GM19025 (cell line): ENCODE measurements at regions not wholly inside any gene's neighbourhood (a gene's known extent, or its start where the extent isn't known, plus 50 kb on each side); places are given as distances from the start of the nearest gene placed in this dataset.
"Not testable (repeated sequence)": the region's sequence is repeated elsewhere in the genome, so short reads cannot be mapped to it uniquely, and the experiment has no call there.

Experiments
- ATAC-seq: cut with Tn5 transposase; IDR thresholded peaks from one replicate; pipeline ENCODE4 v1.9.1; 2021; ENCODE audit warnings: mild to moderate bottlenecking, low read depth, moderate library complexity; ENCODE audit not compliant: unreplicated experiment

- no peak for ATAC-seq
Measured at GRCh38 chr3:59246719-59247401, 197.0 kb upstream of the CFAP20DC start.

- no peak for ATAC-seq
Measured at GRCh38 chr3:59245859-59246501, 196.2 kb upstream of the CFAP20DC start.

- no peak for ATAC-seq
Measured at GRCh38 chr3:59245300-59245858, 195.6 kb upstream of the CFAP20DC start.

- ATAC-seq = no peak
Measured at GRCh38 chr3:59244343-59244742, 194.5 kb upstream of the CFAP20DC start.

GRCh38 chr3:59243476-59243875 is 193.7 kb upstream of the CFAP20DC start:
- ATAC-seq = no peak

- ATAC-seq = no peak
Measured at GRCh38 chr3:59240666-59241255, 190.9 kb upstream of the CFAP20DC start.

GRCh38 chr3:59237121-59237520 is 187.3 kb upstream of the CFAP20DC start:
- ATAC-seq = no peak

- peak; percentile 67 for ATAC-seq
Measured at GRCh38 chr3:59235634-59236012, 185.8 kb upstream of the CFAP20DC start.

- ATAC-seq = no peak
Measured at GRCh38 chr3:59234884-59235633, 185.2 kb upstream of the CFAP20DC start.

- not testable (repeated sequence) for ATAC-seq
Measured at GRCh38 chr3:59230379-59230778, 180.6 kb upstream of the CFAP20DC start.

GRCh38 chr3:59213860-59214259 is 164.0 kb upstream of the CFAP20DC start:
- no peak for ATAC-seq

- no peak for ATAC-seq
Measured at GRCh38 chr3:59212128-59212779, 162.4 kb upstream of the CFAP20DC start.

- ATAC-seq = no peak
Measured at GRCh38 chr3:59210260-59210659, 160.4 kb upstream of the CFAP20DC start.

- ATAC-seq = no peak
Measured at GRCh38 chr3:59192473-59192872, 142.6 kb upstream of the CFAP20DC start.

GRCh38 chr3:59191651-59192050 is 141.8 kb upstream of the CFAP20DC start:
- no peak for ATAC-seq

- ATAC-seq = no peak
Measured at GRCh38 chr3:59189939-59190338, 140.1 kb upstream of the CFAP20DC start.

GRCh38 chr3:59189526-59189925 is 139.7 kb upstream of the CFAP20DC start:
- ATAC-seq = no peak

GRCh38 chr3:59186725-59187124 is 136.9 kb upstream of the CFAP20DC start:
- no peak for ATAC-seq

- ATAC-seq = no peak
Measured at GRCh38 chr3:59185591-59186369, 136.0 kb upstream of the CFAP20DC start.

- no peak for ATAC-seq
Measured at GRCh38 chr3:59180006-59180405, 130.2 kb upstream of the CFAP20DC start.
